GM18498 (cell line): ENCODE measurements at regions not wholly inside any gene's neighbourhood (a gene's known extent, or its start where the extent isn't known, plus 50 kb on each side); places are given as distances from the start of the nearest gene placed in this dataset.

Source experiments
- ATAC-seq: cut with Tn5 transposase; IDR thresholded peaks from one replicate; pipeline ENCODE4 v1.9.1; 2021; ENCODE audit warnings: mild to moderate bottlenecking, moderate library complexity; ENCODE audit not compliant: unreplicated experiment

DNA sequence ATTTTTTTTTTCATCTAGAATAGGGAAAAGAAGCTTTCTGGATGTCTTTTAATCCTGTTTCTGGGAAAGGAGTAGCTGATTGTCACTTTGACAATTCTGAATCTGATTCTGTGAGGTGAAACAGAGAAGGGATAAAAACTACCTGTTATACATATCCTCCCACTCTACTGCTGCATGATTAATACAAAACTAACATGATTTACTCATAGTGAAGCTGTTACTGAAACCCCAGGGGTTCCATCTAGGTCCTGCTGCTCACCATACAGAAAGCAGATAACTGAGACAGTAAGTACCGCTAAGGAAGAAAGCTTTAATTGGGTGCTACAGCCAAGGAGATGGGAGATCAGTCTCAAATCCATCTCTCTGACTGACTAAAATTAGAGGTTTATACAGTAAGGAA is 610.9 kb upstream of the ALCAM start:
- no peak for ATAC-seq

DNA sequence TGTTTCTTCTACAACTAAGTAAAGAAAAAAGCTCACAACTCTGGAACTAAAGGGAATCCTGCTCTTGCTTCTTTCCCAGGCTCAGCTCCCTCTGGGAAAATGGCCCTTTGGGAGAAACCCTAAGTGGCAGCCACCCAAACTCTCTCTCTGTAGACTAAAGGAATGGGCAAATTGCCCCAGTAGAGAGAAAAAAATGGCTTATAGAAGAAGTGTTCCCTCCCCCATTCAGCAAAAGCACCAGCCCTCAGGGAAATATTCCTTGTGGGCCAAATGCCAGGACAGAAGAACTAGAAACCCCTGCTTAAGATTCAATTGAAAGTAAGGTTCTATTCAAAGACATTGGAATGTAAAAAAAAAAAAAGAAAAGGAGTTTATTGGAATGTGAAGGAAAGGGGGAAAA is 603.7 kb upstream of the ALCAM start:
- ATAC-seq, result no peak

DNA sequence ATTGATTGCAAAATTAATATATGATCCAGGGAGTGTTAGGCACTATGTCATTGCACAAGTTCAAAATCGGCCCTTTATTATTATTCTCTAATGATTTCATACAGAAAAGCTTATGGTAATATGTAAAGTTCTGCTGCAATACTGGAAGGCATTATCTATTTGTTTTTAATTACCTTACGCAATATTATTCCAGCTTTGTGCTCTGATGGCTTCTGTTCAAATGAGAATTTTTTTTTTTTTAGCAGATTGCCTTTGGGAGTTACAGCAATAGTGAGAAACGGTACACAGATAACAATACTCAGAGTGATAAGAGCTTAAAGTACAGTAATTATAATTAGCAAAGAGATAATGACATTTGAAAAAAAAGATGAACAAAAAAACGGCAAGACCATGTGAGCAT is 602.2 kb upstream of the ALCAM start:
- no peak for ATAC-seq

DNA sequence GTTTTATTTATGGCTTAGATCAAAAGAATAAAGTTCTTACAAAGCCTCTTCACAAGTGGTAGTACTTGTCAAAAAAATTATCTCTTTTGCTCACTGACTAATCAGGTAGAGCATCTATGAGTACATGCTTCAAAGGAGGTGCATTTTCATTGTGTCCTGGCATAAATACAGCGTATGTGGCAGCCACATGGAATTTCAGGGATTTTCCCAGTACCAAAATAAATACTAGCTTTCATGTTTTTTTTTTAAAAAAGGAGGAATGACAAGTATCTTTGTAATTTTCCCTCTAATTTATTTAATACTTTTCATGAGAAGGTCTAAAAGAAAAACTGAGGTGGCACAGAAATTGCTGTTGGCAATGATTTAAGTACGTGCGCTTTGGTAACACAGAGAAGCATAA is 597.8 kb upstream of the ALCAM start:
- no peak for ATAC-seq

DNA sequence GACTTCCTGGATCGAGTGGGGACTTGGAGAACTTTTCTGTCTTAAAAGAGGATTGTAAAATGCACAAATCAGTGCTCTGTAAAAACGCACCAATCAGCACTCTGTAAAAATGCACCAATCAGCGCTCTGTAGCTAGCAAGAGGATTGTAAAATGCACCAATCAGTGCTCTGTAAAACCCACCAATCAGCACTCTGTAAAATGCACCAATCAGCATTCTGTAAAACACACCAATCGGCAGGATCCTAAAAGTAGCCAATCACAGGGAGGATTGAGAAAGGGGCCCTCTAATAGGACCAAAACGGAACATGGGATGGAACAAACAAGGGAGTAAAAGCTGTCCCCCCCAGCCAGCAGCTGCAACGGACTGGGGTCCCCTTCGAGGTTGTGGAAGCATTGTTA is 587.4 kb upstream of the ALCAM start:
- ATAC-seq, result no peak

DNA sequence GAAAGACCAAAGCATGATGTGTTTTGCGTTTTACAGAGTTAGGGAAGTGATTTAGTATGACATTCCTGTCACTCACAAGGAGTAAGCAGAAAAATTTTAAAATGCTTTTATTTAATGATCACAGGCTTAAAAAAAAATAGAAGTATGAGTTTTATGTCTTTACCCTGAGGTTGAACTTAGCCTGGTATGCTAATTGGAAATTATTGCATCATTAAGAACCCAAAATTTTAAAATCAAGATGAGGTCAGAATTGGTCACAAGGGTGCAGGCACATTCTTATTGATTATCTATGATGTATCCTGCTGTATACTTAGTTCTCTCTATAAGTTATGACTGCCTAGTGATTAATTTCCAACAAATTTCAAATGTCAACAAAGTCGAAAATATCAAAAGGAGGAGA is 585.6 kb upstream of the ALCAM start:
- no peak for ATAC-seq

DNA sequence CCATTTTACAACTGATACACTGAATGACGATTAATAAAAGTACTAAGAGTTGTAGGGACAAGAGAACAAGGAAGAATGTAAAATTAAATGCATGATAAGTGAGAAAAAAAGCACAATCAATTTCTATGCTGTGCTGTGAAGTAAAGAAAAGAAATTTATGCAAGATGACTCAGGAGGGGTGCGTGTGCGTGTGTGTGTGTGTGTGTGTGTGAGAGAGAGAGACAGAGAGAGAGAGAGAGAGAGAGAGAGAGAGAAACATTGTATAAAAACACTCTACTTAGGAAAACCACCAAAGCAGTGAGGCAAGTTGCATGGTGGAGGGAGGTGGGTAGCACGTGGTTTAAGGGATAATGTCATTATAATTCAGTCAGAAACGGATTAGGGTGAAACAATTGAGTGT is 580.8 kb upstream of the ALCAM start:
- no peak for ATAC-seq

DNA sequence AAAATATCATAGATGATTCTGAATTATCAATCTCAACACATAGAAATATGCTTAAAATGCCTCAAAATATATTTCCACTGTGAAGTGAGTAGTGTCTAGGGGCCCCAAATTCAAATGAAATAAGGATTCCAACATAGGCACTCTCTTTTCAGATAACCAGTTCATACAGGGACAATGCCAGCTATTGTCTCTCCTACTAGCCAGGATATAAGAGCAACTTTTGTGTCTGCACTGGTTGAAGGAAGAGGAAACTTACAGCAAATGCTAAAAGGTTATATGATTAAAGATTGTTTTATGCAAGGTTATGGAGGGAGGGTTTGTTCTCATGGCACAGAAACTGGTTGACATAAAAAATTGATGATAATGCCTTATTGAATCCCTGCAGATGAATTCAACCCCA is 579.4 kb upstream of the ALCAM start:
- ATAC-seq, result no peak

DNA sequence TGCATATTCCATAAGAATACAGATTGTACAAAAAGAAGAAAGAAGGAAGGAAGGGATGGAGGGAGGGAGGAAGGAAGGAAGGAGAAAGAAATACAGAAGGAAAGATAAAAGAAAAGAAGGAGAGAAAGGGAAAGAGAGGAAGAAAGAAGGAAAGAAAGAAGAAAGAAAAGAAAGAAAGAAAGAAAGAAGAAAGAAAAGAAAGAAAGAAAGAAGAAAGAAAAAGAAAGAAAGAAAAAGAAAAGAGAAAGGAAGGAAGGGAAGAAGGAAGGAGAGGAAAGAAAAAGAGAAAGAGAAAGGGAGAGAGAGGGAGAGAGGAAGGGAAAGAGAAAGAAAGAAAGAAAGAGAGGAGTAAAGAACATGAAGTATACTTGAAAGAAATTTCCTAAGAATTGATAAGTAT is 577.9 kb upstream of the ALCAM start:
- ATAC-seq, result no peak

DNA sequence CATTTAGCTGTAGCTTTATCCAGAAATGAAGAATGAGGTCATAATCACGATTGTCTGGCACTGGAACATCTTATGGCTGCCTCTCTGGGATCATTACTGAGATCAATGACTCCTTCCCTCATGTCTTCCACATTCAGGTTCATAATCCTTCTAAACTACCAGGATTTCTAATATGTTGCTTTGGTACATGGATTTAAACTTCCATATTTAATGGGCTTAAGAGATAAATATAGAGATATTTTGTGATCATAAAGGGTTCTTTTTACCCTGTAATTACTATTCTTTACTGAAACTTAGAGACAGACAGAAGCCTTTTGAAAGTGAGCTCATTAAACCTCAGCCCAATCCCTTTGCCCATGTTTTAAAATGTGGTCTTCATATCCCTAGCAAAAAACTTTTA is 575.4 kb upstream of the ALCAM start:
- ATAC-seq, result no peak

DNA sequence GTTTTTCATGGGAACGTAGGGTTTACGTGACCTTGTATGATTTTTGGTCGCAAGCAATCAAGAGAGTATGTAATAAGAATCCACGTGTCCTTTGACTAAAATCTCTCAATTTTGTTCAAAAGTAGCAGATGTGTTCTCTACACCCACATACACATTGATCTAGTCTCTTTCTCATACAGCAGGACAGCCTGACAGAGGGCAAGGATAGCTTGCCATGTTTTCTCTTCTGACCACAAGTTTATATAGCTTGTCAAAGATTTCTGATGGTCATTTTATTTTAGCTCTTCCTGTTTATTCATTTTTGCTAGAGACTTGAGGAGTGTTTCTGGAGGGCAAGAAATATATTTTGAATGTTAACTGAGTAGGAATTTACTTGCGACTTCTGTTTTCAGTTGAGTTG is 570.2 kb upstream of the ALCAM start:
- no peak for ATAC-seq

DNA sequence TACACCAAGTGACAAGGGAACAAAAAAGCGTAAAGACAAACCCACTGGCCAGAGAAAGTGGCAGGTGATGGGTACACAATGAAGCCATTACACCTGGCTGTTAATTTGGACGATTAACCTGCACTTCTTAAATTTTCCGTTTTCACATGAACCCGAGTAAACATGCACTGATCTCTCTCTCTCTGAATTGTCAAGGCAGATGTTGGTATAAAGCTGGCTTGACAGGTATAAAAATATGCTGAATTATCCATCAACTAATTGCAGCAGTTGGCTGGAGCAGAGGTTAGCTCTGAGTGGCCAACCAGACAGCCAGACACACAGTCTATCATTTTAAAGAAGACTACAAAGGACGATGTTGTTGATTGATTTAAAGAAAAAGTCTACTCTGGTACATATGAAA is 561.7 kb upstream of the ALCAM start:
- ATAC-seq, result no peak

DNA sequence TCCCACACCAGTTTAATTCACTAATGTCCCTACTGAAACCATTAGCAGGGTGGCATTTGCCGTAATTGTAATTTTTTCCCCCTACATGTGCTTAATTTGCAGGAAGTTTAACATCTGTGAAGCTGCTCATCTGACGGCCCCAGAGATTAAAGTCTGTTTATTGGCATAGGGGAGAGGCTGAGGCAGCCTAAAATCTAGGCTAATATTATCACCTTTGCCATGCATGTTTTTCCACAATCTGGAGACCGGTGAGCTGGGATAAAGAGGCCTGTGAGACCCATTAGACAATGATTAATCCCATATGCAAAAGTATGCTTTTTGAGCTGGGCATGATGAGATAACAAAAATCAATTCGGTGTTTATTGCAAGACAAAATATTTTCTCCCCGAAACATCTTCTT is 561.2 kb upstream of the ALCAM start:
- no peak for ATAC-seq

DNA sequence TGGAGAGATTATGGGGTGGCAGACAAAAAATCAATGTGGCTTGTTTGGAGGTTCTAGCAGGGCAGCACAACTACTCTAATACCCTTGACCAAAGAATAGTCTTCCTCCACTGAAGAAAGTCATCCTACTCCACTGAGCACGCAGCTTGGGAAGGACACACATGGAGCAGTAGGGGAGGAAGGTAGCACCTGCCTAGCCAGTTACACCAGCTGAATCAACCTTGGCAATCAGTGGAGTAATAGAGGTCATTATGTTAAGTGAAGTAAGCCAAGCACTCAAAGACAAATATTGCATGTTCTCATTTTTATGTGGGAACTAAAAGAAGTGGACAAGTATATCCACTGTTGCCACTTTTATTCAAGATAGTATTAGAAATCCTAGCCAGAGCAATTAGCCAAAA is 555.8 kb upstream of the ALCAM start:
- ATAC-seq, result no peak

DNA sequence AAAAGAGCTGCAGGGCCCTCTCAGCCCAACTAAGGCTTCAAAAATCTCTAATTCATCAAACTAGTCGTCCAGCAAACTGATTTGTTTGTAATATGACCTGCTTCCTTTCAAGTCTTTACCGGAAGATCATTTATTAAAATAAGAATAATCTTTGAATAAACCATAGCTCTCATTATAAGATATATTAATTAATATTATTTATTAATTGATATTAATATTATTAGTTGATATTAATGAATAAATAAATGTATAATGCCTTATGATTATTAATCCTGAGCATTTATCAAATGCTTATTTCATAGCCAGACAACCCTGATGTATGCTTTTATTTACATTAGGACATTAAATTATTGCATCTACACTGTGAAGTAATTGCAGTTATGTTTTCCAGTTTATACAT is 550.7 kb upstream of the ALCAM start:
- ATAC-seq, result no peak

DNA sequence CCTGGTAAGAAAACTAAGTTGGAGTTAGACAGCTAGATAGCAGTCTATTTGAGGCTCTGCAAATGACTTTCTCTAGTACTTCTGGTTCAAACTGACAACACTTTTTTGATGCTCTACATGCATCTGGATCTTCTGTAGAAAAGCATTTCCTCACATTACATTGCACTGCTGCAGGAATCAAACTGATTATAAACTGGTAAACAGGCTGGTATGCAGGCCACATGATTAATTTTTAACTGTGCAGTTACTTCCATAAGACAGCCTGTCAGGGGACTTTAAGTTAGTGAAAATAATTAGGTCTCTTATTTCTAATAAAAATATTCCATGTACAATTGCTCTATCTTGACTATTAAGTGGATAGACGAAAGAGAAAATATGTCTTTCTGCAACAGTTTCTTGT is 550.0 kb upstream of the ALCAM start:
- no peak for ATAC-seq

DNA sequence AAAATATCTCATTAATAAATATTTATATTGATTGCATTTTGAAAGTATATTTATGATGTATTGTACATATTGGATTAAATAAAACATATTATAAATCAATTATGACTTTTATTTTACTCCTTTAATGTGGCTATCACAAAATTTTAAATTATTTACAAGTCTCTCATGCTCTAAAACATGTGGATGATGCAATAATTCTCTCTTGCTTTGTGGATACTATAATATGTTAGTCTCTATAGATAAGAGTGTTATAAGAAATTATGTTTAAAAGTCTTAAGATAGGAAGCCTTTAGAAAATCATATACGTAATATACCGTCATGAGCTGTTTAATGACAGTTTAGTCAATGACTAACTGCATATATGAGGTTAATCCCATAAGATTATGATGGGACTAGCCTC is 547.4 kb upstream of the ALCAM start:
- no peak for ATAC-seq

DNA sequence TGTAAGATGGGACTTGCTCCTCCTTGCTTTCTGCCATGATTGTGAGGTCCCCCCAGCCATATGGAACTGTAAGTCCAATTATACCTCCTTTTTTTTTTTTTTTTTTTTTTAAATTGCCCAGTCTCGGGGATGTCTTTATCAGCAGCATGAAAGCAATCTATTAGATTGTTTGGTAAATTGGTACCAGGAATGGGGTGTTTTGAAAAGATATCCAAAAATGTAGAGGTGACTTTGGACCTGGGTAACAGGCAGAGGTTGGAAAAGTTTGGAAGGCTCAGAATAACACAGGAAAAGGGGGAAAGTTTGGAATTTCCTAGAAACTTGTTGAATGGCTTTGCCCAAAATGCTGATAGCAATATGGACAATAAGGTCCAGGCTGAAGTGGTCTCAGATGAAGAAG is 545.8 kb upstream of the ALCAM start:
- no peak for ATAC-seq

DNA sequence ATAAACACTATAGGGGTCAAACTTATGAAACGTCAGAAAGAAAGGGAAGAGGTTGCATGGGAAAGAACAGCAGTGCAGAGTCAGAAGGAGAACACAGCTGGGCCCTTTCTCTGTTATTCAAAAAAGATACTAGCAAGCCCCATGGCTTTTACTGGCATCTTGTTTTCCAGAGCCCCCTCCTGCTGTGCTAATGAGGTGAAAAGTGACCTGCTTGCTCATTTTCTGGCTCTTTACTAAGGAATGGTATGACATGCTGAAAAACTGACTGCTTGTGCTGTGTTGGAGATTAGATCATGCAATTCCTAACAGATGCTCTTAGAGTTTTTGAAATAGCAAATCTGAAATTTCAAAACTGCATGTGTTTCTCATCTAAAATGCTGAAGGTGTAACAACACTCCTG is 541.6 kb upstream of the ALCAM start:
- ATAC-seq, result no peak

DNA sequence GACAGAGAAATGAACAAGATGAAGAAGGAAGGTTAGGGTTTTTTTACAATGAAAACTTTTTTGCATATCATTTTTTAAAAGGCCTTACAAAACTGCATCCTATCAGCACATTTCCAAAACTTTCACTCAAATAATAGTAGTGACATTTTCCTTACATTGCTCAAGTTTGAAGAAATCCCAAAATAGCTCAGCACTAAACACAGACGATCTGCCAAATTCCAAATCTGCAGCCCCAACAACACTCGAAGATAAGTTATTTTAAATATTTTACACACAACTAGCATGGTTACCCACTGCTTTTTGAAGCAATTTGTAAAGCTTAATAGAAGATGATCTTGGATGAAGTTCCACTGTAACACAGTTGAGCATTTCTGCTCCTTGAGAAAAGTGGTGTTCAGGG is 535.6 kb upstream of the ALCAM start:
- ATAC-seq, result no peak

DNA sequence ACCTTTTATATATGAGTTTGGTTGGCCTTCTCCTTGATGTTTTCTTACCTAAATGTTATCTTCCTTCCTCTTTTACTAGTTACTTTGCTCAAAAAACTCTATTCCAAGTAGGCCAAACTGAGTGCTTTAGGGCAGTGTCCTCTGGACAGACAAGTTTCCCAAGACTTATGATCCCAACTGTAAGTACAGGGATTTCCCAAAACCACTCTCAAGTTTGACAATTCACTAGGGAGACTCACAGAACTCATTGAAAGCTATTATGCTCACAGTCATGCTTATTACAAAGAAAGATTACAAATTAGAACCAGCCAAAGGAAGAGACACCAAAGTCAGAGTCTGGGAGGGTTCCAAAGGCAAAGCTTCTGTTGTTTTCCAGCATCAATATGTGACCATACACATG is 534.2 kb upstream of the ALCAM start:
- no peak for ATAC-seq

DNA sequence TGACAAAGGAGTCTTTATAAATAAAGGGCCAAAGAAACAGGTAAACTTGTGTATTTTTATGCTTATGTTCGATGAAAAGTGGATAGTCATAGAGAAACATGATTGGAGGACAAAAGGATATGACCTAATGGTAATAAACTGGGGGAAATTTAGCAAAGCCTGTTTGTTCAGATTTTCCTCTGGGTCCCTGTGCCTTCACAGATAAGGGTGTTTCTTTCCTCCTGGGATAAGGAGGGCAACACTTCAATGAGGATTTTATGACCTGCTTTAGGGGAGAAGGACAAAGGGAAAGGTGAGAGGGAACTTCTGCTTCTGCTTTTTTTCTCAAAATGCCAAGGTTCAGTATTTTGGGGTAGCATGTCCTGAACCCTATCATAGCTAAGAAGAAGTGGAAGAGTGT is 531.3 kb upstream of the ALCAM start:
- no peak for ATAC-seq

DNA sequence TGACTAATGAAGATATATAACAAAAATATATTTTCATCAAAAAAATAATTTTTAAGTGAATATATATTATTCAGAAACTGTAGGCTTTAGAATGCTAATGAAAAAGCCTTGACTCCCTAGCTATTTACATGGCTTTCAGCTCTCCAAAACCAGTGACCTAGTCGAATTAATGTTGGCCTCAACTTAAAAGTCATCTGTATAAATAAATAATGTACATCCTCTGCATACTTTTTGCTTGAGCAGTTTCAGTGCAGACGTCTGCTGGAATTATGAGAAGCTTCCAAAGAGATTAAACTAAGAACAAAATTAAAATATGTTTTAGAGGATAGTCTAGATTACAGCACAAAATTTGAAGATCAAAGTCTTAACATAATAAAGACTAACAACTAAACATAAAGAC is 520.4 kb upstream of the ALCAM start:
- ATAC-seq, result no peak

DNA sequence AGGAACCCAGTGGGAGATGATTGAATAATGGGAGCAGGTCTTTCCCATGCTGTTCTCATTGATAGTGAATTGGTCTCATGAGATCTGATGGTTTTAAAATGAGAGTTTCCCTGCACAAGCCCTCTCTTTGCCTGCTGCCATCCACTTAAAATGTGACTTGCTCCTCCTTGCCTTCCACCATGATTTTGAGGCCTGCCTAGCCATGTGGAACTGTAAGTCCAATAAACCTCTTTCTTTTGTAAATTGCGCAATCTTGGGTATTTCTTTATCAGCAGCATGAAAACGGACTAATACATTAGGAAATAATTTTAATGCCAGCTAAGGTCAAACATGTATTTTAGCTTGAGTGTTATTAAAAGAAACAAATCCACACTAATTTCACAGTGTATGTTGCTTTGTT is 517.6 kb upstream of the ALCAM start:
- no peak for ATAC-seq
